Fibroblast of lung (primary cell): ENCODE measurements at regions not wholly inside any gene's neighbourhood (a gene's known extent, or its start where the extent isn't known, plus 50 kb on each side); places are given as distances from the start of the nearest gene placed in this dataset.

Experiments used
- EZH2 ChIP-seq: IDR thresholded peaks from 2 replicates; pipeline ENCODE4 v1.5.1; 2012; ENCODE audit warnings: low read length, control low read depth, mild to moderate bottlenecking; ENCODE audit errors: missing control alignments
- TF ChIP-seq, protein P1 (sequence below), 2 donors: IDR thresholded peaks in 1 of 2; conservative IDR thresholded peaks in 1 of 2; 1 replicate in 1 of 2; 2 replicates in 1 of 2; pipeline ENCODE4 v1.5.1; 2011 to 2012; ENCODE audit warnings: low read length in 2 of 2, control low read depth in 1 of 2, inconsistent platforms in 1 of 2, low read depth in 1 of 2, mild to moderate bottlenecking in 1 of 2

- no peak for TF ChIP-seq EZH2
- TF ChIP-seq, protein P1, sequence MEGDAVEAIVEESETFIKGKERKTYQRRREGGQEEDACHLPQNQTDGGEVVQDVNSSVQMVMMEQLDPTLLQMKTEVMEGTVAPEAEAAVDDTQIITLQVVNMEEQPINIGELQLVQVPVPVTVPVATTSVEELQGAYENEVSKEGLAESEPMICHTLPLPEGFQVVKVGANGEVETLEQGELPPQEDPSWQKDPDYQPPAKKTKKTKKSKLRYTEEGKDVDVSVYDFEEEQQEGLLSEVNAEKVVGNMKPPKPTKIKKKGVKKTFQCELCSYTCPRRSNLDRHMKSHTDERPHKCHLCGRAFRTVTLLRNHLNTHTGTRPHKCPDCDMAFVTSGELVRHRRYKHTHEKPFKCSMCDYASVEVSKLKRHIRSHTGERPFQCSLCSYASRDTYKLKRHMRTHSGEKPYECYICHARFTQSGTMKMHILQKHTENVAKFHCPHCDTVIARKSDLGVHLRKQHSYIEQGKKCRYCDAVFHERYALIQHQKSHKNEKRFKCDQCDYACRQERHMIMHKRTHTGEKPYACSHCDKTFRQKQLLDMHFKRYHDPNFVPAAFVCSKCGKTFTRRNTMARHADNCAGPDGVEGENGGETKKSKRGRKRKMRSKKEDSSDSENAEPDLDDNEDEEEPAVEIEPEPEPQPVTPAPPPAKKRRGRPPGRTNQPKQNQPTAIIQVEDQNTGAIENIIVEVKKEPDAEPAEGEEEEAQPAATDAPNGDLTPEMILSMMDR (conservative IDR thresholded peaks at IDR 0.05 in 1 of 2, IDR thresholded peaks at IDR 0.05 in 1 of 2; ENCODE audit: low read depth in 1 of 2, low read length in 2 of 2), result no peak
These were observed 120.4 kb upstream of the GRIA4 start for GRCh38 chr11:105489446-105489845.
